ENCODE measurements at regions not wholly inside any gene's neighbourhood (a gene's known extent, or its start where the extent isn't known, plus 50 kb on each side); places are given as distances from the start of the nearest gene placed in this dataset.

GRCh38 chr4:100828986-100829685, 311.3 kb upstream of the EMCN start:
- Histone ChIP-seq H3K9me3 (replicated peaks in 1 of 2; ENCODE audit: control insufficient read depth in 2 of 2, insufficient read depth in 1 of 2, low read depth in 1 of 2, low read length in 2 of 2) (peaks cover 0 to 1% of the 10 kb centered on the region in 2 donors), H2BK12ac (ENCODE audit: low read length) (no peak overlapping the region), H3K4me2 (ENCODE audit: insufficient read depth, low read length, poor library complexity, severe bottlenecking) (no peak overlapping the region), H3K14ac (ENCODE audit: low read length) (no peak overlapping the region), H2BK120ac (ENCODE audit: low read depth, low read length) (no peak overlapping the region), H4K91ac (ENCODE audit: low read depth, low read length, poor library complexity) (no peak overlapping the region), H3K4ac (ENCODE audit: low read length) (no peak overlapping the region), H3K18ac (ENCODE audit: low read length) (no peak overlapping the region), H3K4me1 (ENCODE audit: control insufficient read depth in 2 of 2, insufficient read depth in 1 of 2, low read depth in 1 of 2, low read length in 2 of 2) (no peaks in the 10 kb centered on the region), H3K9ac (ENCODE audit: low read depth, low read length, poor library complexity) (no peak overlapping the region), H2BK5ac (ENCODE audit: low read length) (no peak overlapping the region), H3K79me1 (ENCODE audit: low read depth, low read length) (no peaks in the 10 kb centered on the region), H3K4me3 (ENCODE audit: low read length in 2 of 2) (no peak overlapping the region), H3K27ac (replicated peaks; ENCODE audit: low read length) (no peak overlapping the region), H3K36me3 (replicated peaks in 1 of 2; ENCODE audit: control insufficient read depth in 2 of 2, insufficient read depth in 2 of 2, low read length in 2 of 2) (no peaks in the 10 kb centered on the region), H2BK15ac (ENCODE audit: low read length) (no peak overlapping the region), H2AFZ (ENCODE audit: low read length) (no peak overlapping the region), H3K27me3 (ENCODE audit: control insufficient read depth in 3 of 3, insufficient read depth in 3 of 3, low read depth in 1 of 3, low read length in 3 of 3) (no peaks in the 10 kb centered on the region), H2AK5ac (ENCODE audit: low read depth, low read length) (no peak overlapping the region), H3K23ac (ENCODE audit: low read depth, low read length, poor library complexity) (no peak overlapping the region), H4K8ac (ENCODE audit: low read depth, low read length) (no peak overlapping the region)
- WGBS, 2 donors (ENCODE audit: extremely low coverage in 2 of 2, insufficient read length in 2 of 2, insufficient replicate concordance in 1 of 2), result no CpG with 5 or more reads among the region's 2 CpGs
- DNase-seq (ENCODE audit: low spot score), result no peak

GRCh38 chr4:100828364-100828763, 310.5 kb upstream of the EMCN start:
- H3K27ac ChIP-seq (replicated peaks; ENCODE audit: low read length), result no peak overlapping the region
- peaks cover 0 to 1% of the 10 kb centered on the region in 2 donors for H3K9me3 ChIP-seq (replicated peaks in 1 of 2; ENCODE audit: control insufficient read depth in 2 of 2, insufficient read depth in 1 of 2, low read depth in 1 of 2, low read length in 2 of 2)
- no peak overlapping the region for H2BK120ac ChIP-seq (ENCODE audit: low read depth, low read length)
- H3K14ac ChIP-seq (ENCODE audit: low read length), result no peak overlapping the region
- no peak overlapping the region for H3K23ac ChIP-seq (ENCODE audit: low read depth, low read length, poor library complexity)
- H3K36me3 ChIP-seq (replicated peaks in 1 of 2; ENCODE audit: control insufficient read depth in 2 of 2, insufficient read depth in 2 of 2, low read length in 2 of 2), result no peaks in the 10 kb centered on the region
- no peak overlapping the region for H4K8ac ChIP-seq (ENCODE audit: low read depth, low read length)
- H2AFZ ChIP-seq (ENCODE audit: low read length), result no peak overlapping the region
- WGBS, 2 donors (ENCODE audit: extremely low coverage in 2 of 2, insufficient read length in 2 of 2, insufficient replicate concordance in 1 of 2), result no CpG with 5 or more reads among the region's 3 CpGs
- H2BK12ac ChIP-seq (ENCODE audit: low read length), result no peak overlapping the region
- H3K9ac ChIP-seq (ENCODE audit: low read depth, low read length, poor library complexity), result no peak overlapping the region
- H3K4ac ChIP-seq (ENCODE audit: low read length), result no peak overlapping the region
- no peaks in the 10 kb centered on the region for H3K4me1 ChIP-seq (ENCODE audit: control insufficient read depth in 2 of 2, insufficient read depth in 1 of 2, low read depth in 1 of 2, low read length in 2 of 2)
- no peak overlapping the region for H3K4me2 ChIP-seq (ENCODE audit: insufficient read depth, low read length, poor library complexity, severe bottlenecking)
- no peak overlapping the region for H3K18ac ChIP-seq (ENCODE audit: low read length)
- no peak overlapping the region for H2BK15ac ChIP-seq (ENCODE audit: low read length)
- H3K27me3 ChIP-seq (ENCODE audit: control insufficient read depth in 3 of 3, insufficient read depth in 3 of 3, low read depth in 1 of 3, low read length in 3 of 3), result no peaks in the 10 kb centered on the region
- H2AK5ac ChIP-seq (ENCODE audit: low read depth, low read length), result no peak overlapping the region
- H3K4me3 ChIP-seq (ENCODE audit: low read length in 2 of 2), result no peak overlapping the region
- H3K79me1 ChIP-seq (ENCODE audit: low read depth, low read length), result no peaks in the 10 kb centered on the region
- H4K91ac ChIP-seq (ENCODE audit: low read depth, low read length, poor library complexity), result no peak overlapping the region
- no peak overlapping the region for H2BK5ac ChIP-seq (ENCODE audit: low read length)
- DNase-seq (ENCODE audit: low spot score), result no peak

- Histone ChIP-seq H3K4me1 (ENCODE audit: control insufficient read depth in 2 of 2, insufficient read depth in 1 of 2, low read depth in 1 of 2, low read length in 2 of 2) (no peaks in the 10 kb centered on the region), H3K27me3 (ENCODE audit: control insufficient read depth in 3 of 3, insufficient read depth in 3 of 3, low read depth in 1 of 3, low read length in 3 of 3) (no peaks in the 10 kb centered on the region), H4K91ac (ENCODE audit: low read depth, low read length, poor library complexity) (no peak overlapping the region), H2AFZ (ENCODE audit: low read length) (no peak overlapping the region), H3K14ac (ENCODE audit: low read length) (no peak overlapping the region), H2BK5ac (ENCODE audit: low read length) (no peak overlapping the region), H3K79me1 (ENCODE audit: low read depth, low read length) (no peaks in the 10 kb centered on the region), H2BK120ac (ENCODE audit: low read depth, low read length) (no peak overlapping the region), H3K4me3 (ENCODE audit: low read length in 2 of 2) (no peak overlapping the region), H2BK12ac (ENCODE audit: low read length) (no peak overlapping the region), H3K23ac (ENCODE audit: low read depth, low read length, poor library complexity) (no peak overlapping the region), H3K36me3 (replicated peaks in 1 of 2; ENCODE audit: control insufficient read depth in 2 of 2, insufficient read depth in 2 of 2, low read length in 2 of 2) (no peaks in the 10 kb centered on the region), H3K18ac (ENCODE audit: low read length) (no peak overlapping the region), H2AK5ac (ENCODE audit: low read depth, low read length) (no peak overlapping the region), H3K9me3 (replicated peaks in 1 of 2; ENCODE audit: control insufficient read depth in 2 of 2, insufficient read depth in 1 of 2, low read depth in 1 of 2, low read length in 2 of 2) (peaks cover 0 to 1% of the 10 kb centered on the region in 2 donors), H3K9ac (ENCODE audit: low read depth, low read length, poor library complexity) (no peak overlapping the region), H3K4ac (ENCODE audit: low read length) (no peak overlapping the region), H2BK15ac (ENCODE audit: low read length) (no peak overlapping the region), H4K8ac (ENCODE audit: low read depth, low read length) (no peak overlapping the region), H3K27ac (replicated peaks; ENCODE audit: low read length) (no peak overlapping the region), H3K4me2 (ENCODE audit: insufficient read depth, low read length, poor library complexity, severe bottlenecking) (no peak overlapping the region)
- no peak for DNase-seq (ENCODE audit: low spot score)
Observed at GRCh38 chr4:100827756-100828155, 309.9 kb upstream of the EMCN start.

- no peak overlapping the region for H2AK5ac ChIP-seq (ENCODE audit: low read depth, low read length)
- H4K91ac ChIP-seq (ENCODE audit: low read depth, low read length, poor library complexity), result no peak overlapping the region
- no peak overlapping the region for H3K27ac ChIP-seq (replicated peaks; ENCODE audit: low read length)
- WGBS, 2 donors (ENCODE audit: extremely low coverage in 2 of 2, insufficient read length in 2 of 2, insufficient replicate concordance in 1 of 2), result no CpG with 5 or more reads among the region's 7 CpGs
- H3K27me3 ChIP-seq (ENCODE audit: control insufficient read depth in 3 of 3, insufficient read depth in 3 of 3, low read depth in 1 of 3, low read length in 3 of 3), result no peaks in the 10 kb centered on the region
- H3K4ac ChIP-seq (ENCODE audit: low read length), result no peak overlapping the region
- H3K4me2 ChIP-seq (ENCODE audit: insufficient read depth, low read length, poor library complexity, severe bottlenecking), result no peak overlapping the region
- no peaks in the 10 kb centered on the region for H3K79me1 ChIP-seq (ENCODE audit: low read depth, low read length)
- H2BK12ac ChIP-seq (ENCODE audit: low read length), result no peak overlapping the region
- H3K9me3 ChIP-seq (replicated peaks in 1 of 2; ENCODE audit: control insufficient read depth in 2 of 2, insufficient read depth in 1 of 2, low read depth in 1 of 2, low read length in 2 of 2), result peaks cover 0 to 1% of the 10 kb centered on the region in 2 donors
- no peak overlapping the region for H2BK120ac ChIP-seq (ENCODE audit: low read depth, low read length)
- no peak for DNase-seq (ENCODE audit: low spot score)
- no peak overlapping the region for H2AFZ ChIP-seq (ENCODE audit: low read length)
- H2BK5ac ChIP-seq (ENCODE audit: low read length), result no peak overlapping the region
- no peak overlapping the region for H3K4me3 ChIP-seq (ENCODE audit: low read length in 2 of 2)
- H4K8ac ChIP-seq (ENCODE audit: low read depth, low read length), result no peak overlapping the region
- H3K14ac ChIP-seq (ENCODE audit: low read length), result no peak overlapping the region
- no peak overlapping the region for H3K23ac ChIP-seq (ENCODE audit: low read depth, low read length, poor library complexity)
- H2BK15ac ChIP-seq (ENCODE audit: low read length), result no peak overlapping the region
- no peaks in the 10 kb centered on the region for H3K36me3 ChIP-seq (replicated peaks in 1 of 2; ENCODE audit: control insufficient read depth in 2 of 2, insufficient read depth in 2 of 2, low read length in 2 of 2)
- H3K18ac ChIP-seq (ENCODE audit: low read length), result no peak overlapping the region
- H3K9ac ChIP-seq (ENCODE audit: low read depth, low read length, poor library complexity), result no peak overlapping the region
- H3K4me1 ChIP-seq (ENCODE audit: control insufficient read depth in 2 of 2, insufficient read depth in 1 of 2, low read depth in 1 of 2, low read length in 2 of 2), result no peaks in the 10 kb centered on the region
Observed at GRCh38 chr4:100826808-100827548, 309.2 kb upstream of the EMCN start.
